NCI-H2107 treated with DMSO at 0.1 percent for 48 hours (cell line): ENCODE measurements at regions not wholly inside any gene's neighbourhood (a gene's known extent, or its start where the extent isn't known, plus 50 kb on each side); places are given as distances from the start of the nearest gene placed in this dataset.

Experiments
- DNase-seq: peaks from one replicate; lab custom pipeline; 2025; ENCODE audit not compliant: unreplicated experiment; lab: John Stamatoyannopoulos, UW

GRCh38 chr13:104466016-104466415 is 1399.8 kb upstream of the SLC10A2 start:
- no peak for DNase-seq

- DNase-seq, result no peak
Observed at GRCh38 chr13:104461049-104461448, 1394.8 kb upstream of the SLC10A2 start.

GRCh38 chr13:104460554-104460953 is 1394.3 kb upstream of the SLC10A2 start:
- DNase-seq, result no peak

- no peak for DNase-seq
Observed at GRCh38 chr13:104450006-104450405, 1383.8 kb upstream of the SLC10A2 start.

GRCh38 chr13:104447348-104447747 is 1381.1 kb upstream of the SLC10A2 start:
- DNase-seq, result no peak

- DNase-seq, result no peak
Observed at GRCh38 chr13:104442536-104442935, 1376.3 kb upstream of the SLC10A2 start.

GRCh38 chr13:104436555-104436954 is 1370.3 kb upstream of the SLC10A2 start:
- DNase-seq, result no peak

- no peak for DNase-seq
Observed at GRCh38 chr13:104431895-104432294, 1365.7 kb upstream of the SLC10A2 start.

- no peak for DNase-seq
Observed at GRCh38 chr13:104426435-104426834, 1360.2 kb upstream of the SLC10A2 start.

- no peak for DNase-seq
Observed at GRCh38 chr13:104422668-104423067, 1356.5 kb upstream of the SLC10A2 start.

GRCh38 chr13:104416973-104417372 is 1350.8 kb upstream of the SLC10A2 start:
- no peak for DNase-seq

GRCh38 chr13:104414771-104415170 is 1348.6 kb upstream of the SLC10A2 start:
- DNase-seq, result no peak

- DNase-seq, result no peak
Observed at GRCh38 chr13:104414181-104414580, 1348.0 kb upstream of the SLC10A2 start.

GRCh38 chr13:104411141-104411765 is 1345.0 kb upstream of the SLC10A2 start:
- no peak for DNase-seq

GRCh38 chr13:104408733-104409132 is 1342.5 kb upstream of the SLC10A2 start:
- no peak for DNase-seq

- DNase-seq, result no peak
Observed at GRCh38 chr13:104404325-104404724, 1338.1 kb upstream of the SLC10A2 start.

- no peak for DNase-seq
Observed at GRCh38 chr13:104389691-104390090, 1323.5 kb upstream of the SLC10A2 start.

GRCh38 chr13:104387510-104387909 is 1321.3 kb upstream of the SLC10A2 start:
- no peak for DNase-seq

- no peak for DNase-seq
Observed at GRCh38 chr13:104385404-104385803, 1319.2 kb upstream of the SLC10A2 start.

GRCh38 chr13:104382951-104383350 is 1316.7 kb upstream of the SLC10A2 start:
- no peak for DNase-seq

GRCh38 chr13:104376588-104376987 is 1310.4 kb upstream of the SLC10A2 start:
- DNase-seq, result no peak

GRCh38 chr13:104375614-104376013 is 1309.4 kb upstream of the SLC10A2 start:
- no peak for DNase-seq

GRCh38 chr13:104372095-104372655 is 1306.0 kb upstream of the SLC10A2 start:
- DNase-seq, result no peak
